IMR-90 (cell line): ENCODE measurements at regions not wholly inside any gene's neighbourhood (a gene's known extent, or its start where the extent isn't known, plus 50 kb on each side); places are given as distances from the start of the nearest gene placed in this dataset.

Experiments
- ATAC-seq: fragments of 200-7000 bp; cut with Tn5 transposase; 2 replicates; pipeline ENCODE4 v1.9.1; 2020; ENCODE audit warnings: low read depth, mild to moderate bottlenecking, moderate library complexity
- BruUV-seq: library from RNA; stranded (reverse); fragments of 400-500 nt; replicated peaks from 2 replicates; lab custom pipeline; 2021; lab: Mats Ljungman, UMichigan
- CTCF ChIA-PET: fragments of 300-600 bp; formaldehyde crosslinking; extraction: SDS; loops from one replicate; lab custom pipeline; 2021; ENCODE audit warnings: antibody characterized with exemption; lab: Yijun Ruan, JAX
- POLR2A ChIA-PET: fragments of 300-600 bp; sonication (Branson Sonifier 250); formaldehyde crosslinking; loops from one replicate; lab custom pipeline; 2022; ENCODE audit warnings: antibody characterized with exemption; ENCODE audit not compliant: unreplicated experiment; lab: Charles Lee
- DNase-seq: peaks from one replicate; pipeline ENCODE4 v3.0.0; 2013
- H2AFZ ChIP-seq: replicated peaks from 2 replicates; pipeline ENCODE3; 2013; ENCODE audit warnings: low read length, mild to moderate bottlenecking; ENCODE audit not compliant: poor library complexity
- H2AK5ac ChIP-seq: 2 replicates; pipeline ENCODE4 v1.6.1; 2013; ENCODE audit warnings: low read depth, low read length, inconsistent platforms
- H2AK9ac ChIP-seq: replicated peaks from 2 replicates; pipeline ENCODE3; 2013; ENCODE audit warnings: mild to moderate bottlenecking, low read depth, low read length, moderate library complexity; ENCODE audit not compliant: poor library complexity
- H2BK120ac ChIP-seq: 2 replicates; pipeline ENCODE4 v1.6.1; 2013; ENCODE audit warnings: low read depth, low read length, inconsistent platforms
- H2BK15ac ChIP-seq: 3 replicates; pipeline ENCODE4 v1.6.1; 2013; ENCODE audit warnings: low read depth, low read length, inconsistent platforms
- H2BK20ac ChIP-seq: 2 replicates; pipeline ENCODE4 v1.6.1; 2013; ENCODE audit warnings: low read depth, mild to moderate bottlenecking, inconsistent platforms, low read length, moderate library complexity
- H2BK5ac ChIP-seq: 2 replicates; pipeline ENCODE4 v1.6.1; 2013; ENCODE audit warnings: mild to moderate bottlenecking, low read depth, low read length, inconsistent platforms; ENCODE audit not compliant: poor library complexity, severe bottlenecking
- H3K14ac ChIP-seq: replicated peaks from 2 replicates; pipeline ENCODE4 v1.6.1; 2013; ENCODE audit warnings: low read depth, low read length, inconsistent platforms
- H3K18ac ChIP-seq: 2 replicates; pipeline ENCODE4 v1.6.1; 2013; ENCODE audit warnings: low read depth, low read length, control low read depth
- H3K23ac ChIP-seq: 2 replicates; pipeline ENCODE4 v1.6.1; 2013; ENCODE audit warnings: low read depth, low read length, inconsistent platforms
- H3K27ac ChIP-seq: 2 replicates; pipeline ENCODE4 v1.5.1; 2013; ENCODE audit warnings: mild to moderate bottlenecking, control low read depth, low read length; ENCODE audit not compliant: insufficient read depth
- H3K27me3 ChIP-seq: 2 replicates; pipeline ENCODE4 v1.6.1; 2013; ENCODE audit warnings: low read length; ENCODE audit not compliant: control insufficient read depth, insufficient read depth
- H3K36me3 ChIP-seq: 2 replicates; pipeline ENCODE4 v1.6.1; 2013; ENCODE audit warnings: low read length, mixed read lengths; ENCODE audit not compliant: control insufficient read depth, insufficient read depth
- H3K4ac ChIP-seq: 2 replicates; pipeline ENCODE4 v1.6.1; 2013; ENCODE audit warnings: low read depth, low read length, inconsistent platforms
- H3K4me1 ChIP-seq: 2 replicates; pipeline ENCODE4 v1.6.1; 2013; ENCODE audit warnings: low read length, mixed read lengths; ENCODE audit not compliant: control insufficient read depth, insufficient read depth
- H3K4me2 ChIP-seq: 2 replicates; pipeline ENCODE4 v1.6.1; 2013; ENCODE audit warnings: low read depth, mild to moderate bottlenecking, control low read depth, low read length, moderate library complexity
- H3K4me3 ChIP-seq: 2 replicates; pipeline ENCODE4 v1.5.1; 2013; ENCODE audit warnings: low read depth, mild to moderate bottlenecking, control low read depth, low read length, moderate library complexity; ENCODE audit not compliant: insufficient read depth
- H3K56ac ChIP-seq: 2 replicates; pipeline ENCODE4 v1.6.1; 2013; ENCODE audit warnings: low read length, inconsistent platforms; ENCODE audit not compliant: insufficient read depth; ENCODE audit errors: extremely low read depth
- H3K79me1 ChIP-seq, 2 experiments: 2 replicates each; pipeline ENCODE4 v1.6.1; 2013; ENCODE audit warnings: low read length in 2 of 2, inconsistent platforms in 1 of 2, low read depth in 1 of 2
- H3K9ac ChIP-seq: 2 replicates; pipeline ENCODE4 v1.6.1; 2013; ENCODE audit warnings: low read depth, low read length, control low read depth
- H3K9me1 ChIP-seq: 2 replicates; pipeline ENCODE4 v1.6.1; 2013; ENCODE audit warnings: low read length, inconsistent platforms; ENCODE audit not compliant: insufficient read depth
- H3K9me3 ChIP-seq: 2 replicates; pipeline ENCODE4 v1.6.1; 2013; ENCODE audit warnings: low read length; ENCODE audit not compliant: control insufficient read depth, insufficient read depth
- H4K20me1 ChIP-seq: 2 replicates; pipeline ENCODE4 v1.6.1; 2013; ENCODE audit warnings: low read length, inconsistent platforms; ENCODE audit not compliant: insufficient read depth
- H4K5ac ChIP-seq: 2 replicates; pipeline ENCODE4 v1.6.1; 2013; ENCODE audit warnings: mild to moderate bottlenecking, low read depth, low read length, control low read depth
- H4K8ac ChIP-seq, 2 experiments: 2 replicates each; pipeline ENCODE4 v1.6.1; 2013; ENCODE audit warnings: low read depth in 2 of 2, low read length in 2 of 2, control low read depth in 1 of 2, inconsistent platforms in 1 of 2
- H4K91ac ChIP-seq: 2 replicates; pipeline ENCODE4 v1.6.1; 2013; ENCODE audit warnings: low read depth, low read length, inconsistent platforms; ENCODE audit not compliant: insufficient read depth
- CHD1 ChIP-seq: IDR thresholded peaks from 2 replicates; pipeline ENCODE4 v1.6.1; 2012; ENCODE audit warnings: low read depth, low read length, improper control_type of control experiment
- FOS ChIP-seq: fragments of 150-350 bp; IDR thresholded peaks from 2 replicates; pipeline ENCODE4 v1.6.1; 2016; ENCODE audit warnings: low read depth, low read length
- MAZ ChIP-seq: IDR thresholded peaks from 2 replicates; pipeline ENCODE4 v1.6.1; 2012; ENCODE audit warnings: low read depth, mild to moderate bottlenecking, low read length, improper control_type of control experiment, moderate library complexity, borderline replicate concordance
- RCOR1 ChIP-seq: IDR thresholded peaks from 2 replicates; pipeline ENCODE4 v1.6.1; 2012; ENCODE audit warnings: mild to moderate bottlenecking, low read length, improper control_type of control experiment; ENCODE audit not compliant: insufficient replicate concordance
- SMC3 ChIP-seq: fragments of 150-350 bp; IDR thresholded peaks from 2 replicates; pipeline ENCODE4 v1.6.1; 2016; ENCODE audit warnings: low read depth, mild to moderate bottlenecking, antibody characterized with exemption, low read length, moderate library complexity
- WGBS, 2 experiments: methylation state at CpG; one replicate each; pipeline versions ENCODE4 v1.1.5 to v1.1.7; 2013; ENCODE audit warnings: missing lambda C conversion rate in 2 of 2; ENCODE audit not compliant: insufficient read length in 1 of 2; ENCODE audit errors: extremely low coverage in 2 of 2; 5-methylcytosine and 5-hydroxymethylcytosine counted together
- dilution Hi-C: fragments of 300-500 bp; cut with HindIII; formaldehyde crosslinking; loops from one replicate; pipeline ENCODE4 v1.14.3; 2018; ENCODE audit warnings: low sequenced_read_pairs; ENCODE audit not compliant: unreplicated experiment
- in situ Hi-C: fragments of 300-500 bp; cut with MboI; formaldehyde crosslinking; loops from 3 replicates; pipeline ENCODE4 v1.14.3; 2019; ENCODE audit warnings: low sequenced_read_pairs, inconsistent platforms, mixed read lengths
- intact Hi-C: fragments of 100-400 bp; cut with micrococcal nuclease; formaldehyde crosslinking; loops from 2 replicates; pipeline ENCODE4 v1.10.0; 2022

- Histone ChIP-seq H3K23ac (no peak overlapping the region), H2AK9ac (no peak overlapping the region), H4K91ac (no peak overlapping the region), H2AFZ (no peak overlapping the region), H3K18ac (no peak overlapping the region), H3K79me1 (no peaks in the 10 kb centered on the region), H3K36me3 (no peaks in the 10 kb centered on the region), H3K27ac (no peak overlapping the region), H2BK5ac (no peak overlapping the region), H2BK20ac (no peak overlapping the region), H3K4me1 (no peaks in the 10 kb centered on the region), H4K5ac (no peak overlapping the region), H2AK5ac (no peak overlapping the region), H3K14ac (no peak overlapping the region), H2BK15ac (no peak overlapping the region), H3K9me1 (no peaks in the 10 kb centered on the region), H3K9ac (no peak overlapping the region), H3K4ac (no peak overlapping the region), H3K9me3 (peaks cover 3% of the 10 kb centered on the region; the same call in 1 of the 2 replicates), H3K56ac (no peak overlapping the region), H2BK120ac (no peak overlapping the region), H4K20me1 (no peaks in the 10 kb centered on the region), H4K8ac (no peak overlapping the region), H3K27me3 (no peaks in the 10 kb centered on the region), H3K4me2 (no peak overlapping the region), H3K4me3 (no peak overlapping the region)
- POLR2A ChIA-PET: no interaction called here
- DNase-seq (no peak), ATAC-seq (no peak)
- 78% methylated on average over 2 of the region's 8 CpGs; no CpG with 5 or more reads in 1 of the 2 experiments for WGBS, 2 experiments
- dilution Hi-C loops (no loop called here), intact Hi-C loops (no loop called here), in situ Hi-C loops (no loop called here)
- no TSS peak for BruUV-seq
- TF ChIP-seq MAZ (no peak), SMC3 (no peak), FOS (no peak), RCOR1 (no peak), CHD1 (no peak)
- CTCF ChIA-PET: no interaction called here
Measured at GRCh38 chr2:33726415-33726814, 127.3 kb upstream of the FAM98A start.
